Urothelium cell line (cell line): ENCODE measurements at regions not wholly inside any gene's neighbourhood (a gene's known extent, or its start where the extent isn't known, plus 50 kb on each side); places are given as distances from the start of the nearest gene placed in this dataset.

Experiments
- DNase-seq: peaks from one replicate; pipeline ENCODE4 v3.0.0; 2011; ENCODE audit warnings: low spot score, mixed read lengths
- FAIRE-seq: peaks from 2 replicates; lab custom pipeline; 2011; peaks lifted over from hg19 to GRCh38; lab: Jason Lieb, UNC

- DNase-seq (no peak), FAIRE-seq (no peak)
Observed at GRCh38 chr4:135239964-135240363, 1038.4 kb upstream of the PABPC4L start.

- FAIRE-seq, result no peak
- no peak for DNase-seq
Observed at GRCh38 chr4:135238940-135239339, 1037.4 kb upstream of the PABPC4L start.

GRCh38 chr4:135236048-135236447 lies 1034.5 kb upstream of the PABPC4L start:
- FAIRE-seq, result no peak
- DNase-seq, result no peak

GRCh38 chr4:135227842-135228241 lies 1026.3 kb upstream of the PABPC4L start:
- DNase-seq, result no peak
- FAIRE-seq, result no peak

GRCh38 chr4:135225551-135225950 lies 1024.0 kb upstream of the PABPC4L start:
- no peak for FAIRE-seq

GRCh38 chr4:135210341-135210740 lies 1008.8 kb upstream of the PABPC4L start:
- FAIRE-seq (no peak), DNase-seq (no peak)

More at GRCh38 chr4:135225551-135225950, 1024.0 kb upstream of the PABPC4L start:
- DNase-seq, result no peak

- FAIRE-seq, result no peak
- no peak for DNase-seq
Observed at GRCh38 chr4:135207531-135207930, 1005.9 kb upstream of the PABPC4L start.

- FAIRE-seq (no peak), DNase-seq (no peak)
Observed at GRCh38 chr4:135204311-135204710, 1002.7 kb upstream of the PABPC4L start.

- DNase-seq (no peak), FAIRE-seq (no peak)
Observed at GRCh38 chr4:135201081-135201480, 999.5 kb upstream of the PABPC4L start.

GRCh38 chr4:135197641-135198040 lies 996.1 kb upstream of the PABPC4L start:
- DNase-seq (no peak), FAIRE-seq (no peak)

GRCh38 chr4:135194477-135194876 lies 992.9 kb upstream of the PABPC4L start:
- FAIRE-seq (no peak), DNase-seq (no peak)

- DNase-seq (no peak), FAIRE-seq (no peak)
Observed at GRCh38 chr4:135192751-135193535, 991.4 kb upstream of the PABPC4L start.

- DNase-seq, result no peak
- FAIRE-seq, result no peak
Observed at GRCh38 chr4:135191596-135191995, 990.0 kb upstream of the PABPC4L start.

GRCh38 chr4:135186002-135186401 lies 984.4 kb upstream of the PABPC4L start:
- DNase-seq (no peak), FAIRE-seq (no peak)

GRCh38 chr4:135185256-135185655 lies 983.7 kb upstream of the PABPC4L start:
- DNase-seq, result no peak
- no peak for FAIRE-seq

- FAIRE-seq (no peak), DNase-seq (no peak)
Observed at GRCh38 chr4:135184715-135185114, 983.1 kb upstream of the PABPC4L start.

- FAIRE-seq (no peak), DNase-seq (no peak)
Observed at GRCh38 chr4:135177321-135177720, 975.7 kb upstream of the PABPC4L start.

- FAIRE-seq (no peak), DNase-seq (no peak)
Observed at GRCh38 chr4:135166661-135167060, 965.1 kb upstream of the PABPC4L start.

- DNase-seq (no peak), FAIRE-seq (no peak)
Observed at GRCh38 chr4:135164601-135165000, 963.0 kb upstream of the PABPC4L start.

GRCh38 chr4:135144498-135144897 lies 942.9 kb upstream of the PABPC4L start:
- DNase-seq (no peak), FAIRE-seq (no peak)

- DNase-seq (no peak), FAIRE-seq (no peak)
Observed at GRCh38 chr4:135124196-135124595, 922.6 kb upstream of the PABPC4L start.

GRCh38 chr4:135123632-135124031 lies 922.0 kb upstream of the PABPC4L start:
- FAIRE-seq (no peak), DNase-seq (no peak)

GRCh38 chr4:135122457-135122856 lies 920.9 kb upstream of the PABPC4L start:
- FAIRE-seq (no peak), DNase-seq (no peak)
